NCI-H146 treated with DMSO at 0.1 percent for 48 hours (cell line): ENCODE measurements at regions not wholly inside any gene's neighbourhood (a gene's known extent, or its start where the extent isn't known, plus 50 kb on each side); places are given as distances from the start of the nearest gene placed in this dataset.

Experiments used
- DNase-seq: peaks from one replicate; lab custom pipeline; 2025; ENCODE audit not compliant: unreplicated experiment; lab: John Stamatoyannopoulos, UW

DNA sequence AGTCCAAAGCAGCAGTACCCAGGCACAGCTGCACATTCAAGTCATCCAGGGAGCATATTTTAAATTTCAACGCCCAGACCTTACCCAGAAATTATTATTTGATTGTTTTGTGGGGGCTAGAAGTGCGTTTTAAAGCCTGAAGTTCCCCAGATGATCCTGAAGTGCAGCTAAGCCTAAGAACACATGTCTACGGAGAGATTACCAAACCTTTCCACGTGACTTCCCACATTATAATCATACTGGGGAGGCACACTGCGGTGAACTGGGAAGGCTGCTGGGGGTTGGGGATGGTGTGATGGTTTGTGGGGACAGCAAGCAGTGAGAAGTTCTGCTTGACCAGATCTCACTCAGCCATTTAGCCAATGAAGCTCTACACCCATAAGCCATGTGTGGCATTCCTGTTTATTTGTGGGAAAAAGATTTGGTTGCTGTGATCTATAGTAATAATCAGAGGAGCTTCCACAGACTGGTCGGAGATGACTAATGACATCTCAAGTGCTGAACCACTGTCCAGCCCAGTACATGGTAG lies 93.4 kb upstream of the CDH6 start:
- no peak for DNase-seq

DNA sequence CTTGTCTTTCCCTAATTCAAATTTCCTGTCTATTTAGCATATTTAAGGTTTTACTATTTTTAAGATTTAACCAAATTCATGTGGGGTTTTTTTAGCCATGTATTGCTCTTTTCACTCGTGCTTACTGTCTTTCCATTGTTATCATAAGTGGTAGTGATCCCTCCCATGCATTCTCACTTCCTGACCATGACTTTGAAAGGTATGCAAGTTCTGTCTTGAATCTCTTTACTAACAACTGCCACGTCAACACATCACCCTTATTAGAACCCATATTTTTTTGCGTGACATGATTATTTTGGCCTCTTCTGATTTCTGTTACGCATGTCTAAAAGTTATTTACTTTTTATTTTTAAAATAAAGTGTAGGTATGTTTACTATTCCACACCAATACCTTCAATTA lies 94.7 kb upstream of the CDH6 start:
- DNase-seq, result no peak

GRCh38 chr5:31097851-31098250 lies 95.6 kb upstream of the CDH6 start:
- no peak for DNase-seq

DNA sequence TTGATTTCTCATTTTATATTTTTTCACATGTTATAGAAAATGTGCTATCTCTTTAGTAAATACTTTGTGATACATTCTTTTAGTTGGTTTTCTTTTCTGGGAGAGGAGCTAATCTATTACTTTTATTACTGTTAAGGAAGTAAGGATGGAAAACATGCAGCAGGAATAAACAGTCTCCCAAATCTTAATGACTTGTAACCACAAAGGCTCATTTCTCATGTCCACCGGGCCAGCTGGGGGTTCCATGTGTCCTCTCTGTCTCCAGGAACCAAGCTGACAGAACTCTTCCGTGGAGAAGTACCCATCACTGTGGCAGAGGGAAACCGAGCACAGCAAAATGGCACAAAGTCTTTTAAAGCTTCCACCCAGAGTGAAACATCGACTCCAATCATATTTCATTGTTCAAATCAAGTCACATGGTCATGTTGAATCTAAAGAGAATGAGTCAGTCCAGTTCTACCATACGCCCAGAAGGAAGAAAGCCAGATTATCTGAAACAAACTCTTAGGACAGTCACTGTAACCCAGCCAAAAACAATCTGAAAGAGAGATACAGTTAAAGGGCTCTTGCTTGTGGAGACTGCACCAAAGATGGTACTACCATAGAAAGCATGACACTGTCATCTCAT lies 97.1 kb upstream of the CDH6 start:
- no peak for DNase-seq

DNA sequence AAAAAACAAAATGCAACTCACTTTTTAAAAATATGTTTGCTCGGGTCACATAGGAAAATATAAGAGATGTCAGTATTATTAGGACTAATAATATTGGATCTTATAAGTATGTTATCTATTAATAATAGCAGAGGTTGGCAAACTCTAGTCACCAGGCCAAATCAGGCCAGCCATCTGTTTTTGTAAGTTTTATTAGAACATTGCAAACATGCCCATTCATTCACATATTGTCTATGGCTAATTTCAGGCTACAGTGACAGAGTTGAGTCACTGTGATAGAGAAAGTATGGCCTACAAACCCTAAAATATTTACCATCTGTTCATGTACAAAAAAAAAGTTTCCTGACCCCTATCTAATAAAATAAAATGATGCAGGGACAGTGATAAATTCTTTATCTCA lies 97.7 kb upstream of the CDH6 start:
- no peak for DNase-seq

DNA sequence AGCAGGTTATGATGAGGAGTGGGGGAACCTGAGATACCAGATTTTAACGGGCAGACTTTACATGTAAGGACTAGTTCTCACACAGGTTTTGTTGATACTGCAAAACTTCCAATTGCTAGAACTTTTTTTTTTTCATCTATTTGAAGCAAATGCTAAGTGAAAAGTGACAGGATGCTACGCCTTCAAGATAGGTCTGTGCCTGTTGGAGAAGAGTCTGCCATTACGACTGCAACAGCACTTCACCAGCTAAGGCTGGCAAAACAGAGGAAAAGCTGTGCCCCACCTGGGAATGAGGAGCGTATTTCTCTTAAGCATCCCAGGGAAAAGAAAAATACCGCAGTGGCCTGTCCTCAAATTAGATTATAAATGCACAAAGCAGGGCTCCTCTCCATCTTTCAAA lies 102.0 kb upstream of the CDH6 start:
- no peak for DNase-seq

- DNase-seq, result no peak
These were observed 103.0 kb upstream of the CDH6 start for GRCh38 chr5:31090467-31090866.

- no peak for DNase-seq
These were observed 106.6 kb upstream of the CDH6 start for GRCh38 chr5:31086839-31087415.

- no peak for DNase-seq
These were observed 108.6 kb upstream of the CDH6 start for GRCh38 chr5:31084871-31085270.

- DNase-seq, result no peak
These were observed 110.1 kb upstream of the CDH6 start for GRCh38 chr5:31083364-31083763.

DNA sequence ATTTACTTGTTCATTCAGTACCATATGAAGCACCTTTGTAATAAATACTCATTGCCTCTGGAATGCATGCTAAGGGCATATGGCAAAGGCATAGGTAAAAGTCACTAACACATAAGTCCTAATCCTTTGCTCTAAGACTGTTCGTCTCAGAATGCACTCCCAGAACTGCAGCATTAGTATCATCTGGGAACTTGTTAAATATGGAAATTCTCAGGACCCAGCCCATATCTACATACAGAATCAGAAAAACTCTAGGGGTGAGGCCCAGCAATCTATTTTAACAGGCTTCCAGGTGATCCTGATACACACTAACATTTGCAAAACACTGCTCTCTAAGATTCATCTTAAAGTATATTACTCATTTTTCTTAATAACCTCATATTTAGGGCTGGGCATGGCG lies 113.8 kb upstream of the CDH6 start:
- DNase-seq, result no peak

DNA sequence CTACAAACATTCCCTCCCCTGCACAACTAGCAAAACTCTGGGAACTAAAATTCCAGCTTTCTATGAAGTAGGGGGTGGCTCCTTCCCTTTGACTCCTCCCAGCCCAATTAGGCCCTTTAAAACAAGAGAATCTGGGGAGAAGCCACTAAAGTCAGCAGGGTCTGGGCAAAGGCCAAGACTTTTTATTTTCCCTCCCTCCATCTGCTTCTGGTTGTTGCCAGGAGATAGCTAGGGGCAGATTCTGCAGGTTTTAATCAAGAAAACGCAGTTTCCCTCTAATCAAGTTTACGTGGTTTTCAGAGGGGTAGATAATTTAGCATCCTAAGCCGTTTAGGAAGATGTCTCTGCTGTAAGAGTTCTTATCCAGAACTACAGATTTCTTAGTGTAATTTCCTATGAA lies 114.5 kb upstream of the CDH6 start:
- DNase-seq, result no peak

DNA sequence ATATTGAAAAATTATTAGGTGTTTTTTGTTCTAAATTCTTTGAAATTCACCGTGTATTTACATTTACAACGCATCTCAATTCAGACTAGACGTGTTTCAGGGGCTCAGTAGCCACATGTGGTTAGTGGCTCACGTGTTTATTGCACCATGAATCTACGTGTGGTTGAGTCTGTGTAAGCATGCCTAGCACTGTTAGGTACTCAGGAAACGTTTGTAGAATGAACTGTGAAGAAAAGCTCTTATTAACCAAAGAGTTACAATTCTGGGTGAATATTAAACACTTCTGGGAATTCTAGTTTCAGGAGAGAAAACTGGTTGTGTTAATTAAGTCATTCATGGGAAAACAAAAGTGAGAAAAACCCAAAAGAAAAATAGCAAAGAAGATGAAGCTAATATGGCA lies 117.5 kb upstream of the CDH6 start:
- no peak for DNase-seq

- DNase-seq, result no peak
These were observed 125.2 kb upstream of the CDH6 start for GRCh38 chr5:31068287-31068686.

DNA sequence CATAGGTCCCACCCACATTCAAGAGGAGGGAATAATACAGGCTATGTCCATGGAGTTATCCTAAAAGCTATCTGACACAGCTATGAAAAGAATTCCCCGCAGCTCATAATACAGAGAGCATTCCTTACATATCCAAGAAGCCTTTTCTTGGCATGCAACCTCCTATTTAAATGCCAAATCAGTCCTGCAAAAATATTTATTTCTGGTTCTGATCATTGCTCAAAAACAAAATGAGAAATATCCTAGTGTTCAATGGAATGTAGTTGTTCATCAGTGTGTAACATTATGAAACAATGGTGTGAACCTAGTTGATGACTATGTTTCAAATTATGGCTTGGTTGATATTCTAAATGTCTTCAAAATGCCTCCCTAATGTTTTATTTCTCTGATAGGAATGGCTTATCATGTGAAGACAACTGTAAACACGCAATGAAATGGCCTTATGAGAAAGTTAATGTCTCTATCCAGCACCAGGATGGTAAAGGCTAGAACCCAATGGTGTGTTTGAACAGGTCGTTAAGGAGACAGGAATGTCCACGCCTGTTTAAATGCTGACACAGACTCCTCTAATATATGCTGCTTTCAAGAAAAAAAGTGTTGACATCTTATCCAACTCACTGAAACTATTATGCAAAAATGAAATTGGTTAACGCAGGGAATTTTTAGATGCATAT lies 126.7 kb upstream of the CDH6 start:
- DNase-seq, result no peak

DNA sequence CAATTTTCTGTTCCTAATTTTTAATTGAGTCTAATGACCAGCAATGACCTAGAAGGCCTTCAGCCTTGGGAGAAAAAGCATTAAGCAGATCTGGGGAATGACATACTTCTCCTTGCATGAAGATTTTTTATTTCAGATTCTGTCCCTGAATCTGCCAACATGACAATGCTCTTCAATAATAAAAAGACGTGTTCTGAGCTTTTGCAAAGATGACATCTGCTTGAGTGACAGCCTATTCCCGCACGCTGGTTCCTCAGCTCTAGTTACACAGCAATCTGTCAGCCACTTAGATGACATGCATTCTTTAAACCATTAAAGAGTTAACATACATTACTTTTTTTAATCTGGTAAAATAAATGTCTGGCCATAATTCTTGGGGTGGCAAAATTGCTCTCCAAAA lies 129.3 kb upstream of the CDH6 start:
- no peak for DNase-seq

- no peak for DNase-seq
These were observed 130.4 kb upstream of the CDH6 start for GRCh38 chr5:31062902-31063580.

DNA sequence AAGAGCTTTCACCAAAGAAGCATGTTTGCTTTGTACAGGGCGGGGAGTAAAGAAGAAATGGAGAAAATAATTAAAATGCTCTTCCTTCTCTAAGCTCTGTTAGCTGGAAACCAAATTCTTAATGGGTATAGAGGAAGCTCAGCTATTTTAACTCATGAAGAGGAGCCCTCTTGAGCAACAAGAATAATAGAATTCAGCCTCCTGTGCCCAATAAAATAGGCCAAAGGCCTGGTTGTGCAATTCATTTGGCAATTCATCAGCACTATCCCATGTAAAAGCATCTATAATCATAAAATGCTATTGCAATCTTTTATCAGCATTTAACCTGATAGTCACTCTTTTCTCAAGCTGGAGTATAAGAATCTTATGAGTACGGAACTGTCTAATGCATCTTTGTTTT lies 133.6 kb upstream of the CDH6 start:
- DNase-seq, result no peak

GRCh38 chr5:31054453-31054852 lies 139.0 kb upstream of the CDH6 start:
- no peak for DNase-seq

DNA sequence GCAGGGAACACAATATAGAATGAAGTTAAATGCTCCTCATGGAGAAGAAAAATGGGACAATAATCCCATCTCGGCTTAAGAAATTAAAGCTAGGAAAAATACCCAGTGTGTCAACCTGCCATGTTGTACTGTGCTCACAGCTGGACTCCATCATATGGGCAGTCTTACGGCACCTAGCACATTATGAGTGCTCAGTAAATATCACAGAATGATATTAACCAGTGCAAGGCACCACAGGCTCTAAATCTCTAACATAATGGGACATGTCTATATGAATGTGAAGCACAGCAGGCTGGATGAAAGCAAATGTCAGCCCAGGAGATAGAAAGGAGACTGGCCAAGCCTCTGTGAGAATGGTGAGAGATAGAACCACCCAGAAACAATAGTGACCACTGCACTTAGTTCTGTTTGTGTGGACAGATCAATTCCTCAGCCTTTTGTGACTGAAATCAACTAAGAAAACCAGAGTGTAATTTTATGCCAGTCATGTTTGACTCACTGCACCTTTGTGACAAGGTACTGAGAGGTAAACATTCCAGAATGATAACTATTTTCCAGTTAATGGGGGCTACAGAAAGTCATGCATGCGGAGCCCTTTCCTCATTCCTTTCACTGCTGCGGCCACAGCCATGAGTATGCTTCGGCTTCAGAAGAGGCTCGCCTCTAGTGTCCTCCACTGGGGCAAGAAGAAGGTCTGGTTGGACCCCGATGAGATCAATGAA lies 140.4 kb upstream of the CDH6 start:
- no peak for DNase-seq

GRCh38 chr5:31051316-31051715 lies 142.2 kb upstream of the CDH6 start:
- DNase-seq, result no peak
